Renal cortex interstitium (tissue), 11 donors: ENCODE measurements at regions not wholly inside any gene's neighbourhood (a gene's known extent, or its start where the extent isn't known, plus 50 kb on each side); places are given as distances from the start of the nearest gene placed in this dataset.
"Not testable (repeated sequence)": the region's sequence is repeated elsewhere in the genome, so short reads cannot be mapped to it uniquely, and the experiment has no call there.

ENCODE experiments used
- DNase-seq, 11 donors: peaks; one replicate each; pipeline ENCODE4 v3.0.0-alpha.2; 2013; ENCODE audit warnings: low read depth in 9 of 11, low spot score in 4 of 11; ENCODE audit errors: extremely low read depth in 1 of 11

DNA sequence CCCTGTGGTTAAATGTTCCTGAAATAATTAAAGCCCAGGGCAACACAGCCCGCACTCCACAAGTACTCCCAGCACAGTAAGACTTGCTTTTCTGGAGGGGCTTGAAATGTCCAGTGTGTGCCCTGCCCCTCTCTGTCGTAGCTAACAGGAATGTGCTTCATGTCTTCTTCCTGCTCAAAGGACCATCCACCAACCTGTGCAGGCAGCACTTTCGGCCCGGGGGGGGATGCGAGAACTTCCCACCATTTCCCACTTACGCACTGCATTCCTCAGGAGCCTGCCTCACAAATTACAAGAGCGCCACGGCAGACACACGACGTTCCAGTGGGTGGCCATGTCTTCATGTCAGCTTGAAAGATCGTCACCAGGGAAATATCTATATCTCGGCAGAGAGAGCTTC lies 70.3 kb upstream of the CLEC6A start:
- not testable (repeated sequence) for DNase-seq

DNA sequence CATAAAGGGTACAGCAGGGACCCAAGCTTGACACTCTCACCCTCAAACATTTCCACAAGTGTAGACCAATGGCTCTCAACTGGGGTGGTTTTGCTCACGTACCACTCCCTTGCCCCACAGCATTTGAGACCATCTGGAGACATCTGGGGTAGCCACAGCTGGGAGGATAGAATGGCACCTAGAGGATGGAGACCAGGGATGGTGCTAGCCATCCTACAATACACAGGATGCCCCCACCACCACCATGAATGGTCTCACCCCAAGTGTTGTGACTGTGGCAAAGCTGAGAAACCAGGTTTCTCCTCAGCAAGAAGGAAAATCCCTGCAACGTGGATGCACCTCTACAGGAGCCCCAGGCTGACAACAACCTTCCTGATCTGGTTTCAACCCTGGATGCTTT lies 69.1 kb upstream of the CLEC6A start:
- DNase-seq, result not testable (repeated sequence)

DNA sequence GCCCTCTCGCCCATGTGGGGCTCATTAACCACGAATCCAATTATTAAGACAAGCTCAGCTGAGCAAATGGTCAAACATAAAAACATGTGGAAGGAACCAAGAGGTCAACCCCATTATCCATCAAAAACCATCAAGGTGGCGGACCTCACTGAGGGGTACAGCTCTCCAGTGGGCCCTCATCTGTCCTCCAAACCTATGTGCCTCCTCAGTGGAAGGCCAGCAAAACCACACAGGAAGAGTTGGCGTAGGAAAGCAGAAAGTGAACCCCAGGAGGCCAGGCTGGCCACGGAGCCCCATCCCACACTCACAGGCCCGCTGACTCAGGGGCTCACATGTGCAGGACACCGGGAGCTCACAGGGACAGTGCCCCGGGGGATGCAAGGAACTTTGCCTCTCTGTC lies 66.5 kb upstream of the CLEC6A start:
- DNase-seq, result not testable (repeated sequence)

DNA sequence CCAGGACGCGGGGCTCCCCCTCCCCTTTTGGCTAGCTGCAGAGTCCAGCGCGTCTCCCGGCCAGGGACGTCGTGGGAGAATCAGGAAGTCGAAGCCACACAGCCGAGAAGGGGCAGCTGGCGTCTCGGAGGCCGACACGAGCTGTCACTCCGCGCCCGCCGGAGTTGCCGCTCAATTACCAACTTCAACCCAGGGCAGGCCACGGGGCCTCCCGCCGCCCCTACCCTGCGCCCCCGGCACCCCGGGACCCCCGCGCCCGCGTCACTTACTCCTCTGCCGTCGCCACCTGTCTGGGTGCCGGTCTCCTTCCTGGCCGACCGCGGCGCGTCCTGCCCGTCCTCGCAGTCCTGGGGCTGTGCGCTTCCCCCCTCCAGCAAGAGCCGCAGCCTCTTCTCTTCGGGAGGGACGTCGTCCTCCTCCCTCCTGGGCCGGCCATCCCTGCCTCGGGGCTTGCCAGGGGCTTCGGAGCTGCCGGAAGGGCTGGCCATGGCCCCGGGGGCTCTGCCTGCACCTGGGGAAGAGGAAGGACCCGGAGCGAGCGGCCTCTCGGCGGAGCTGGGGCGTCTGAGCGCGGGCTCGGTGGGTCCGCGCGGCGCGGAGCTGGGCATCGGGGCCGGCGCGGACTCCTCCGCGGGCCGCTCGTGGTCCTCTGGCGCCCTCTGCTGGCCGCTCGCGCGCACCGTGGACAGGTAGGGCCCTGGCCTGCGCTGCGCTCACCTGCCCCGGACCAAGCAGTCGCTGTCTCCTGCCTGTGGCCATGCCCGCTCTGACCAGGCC lies 65.6 kb upstream of the CLEC6A start:
- peak in 5 of 11 donors; percentile 24 to 61 (median 42) for DNase-seq

DNA sequence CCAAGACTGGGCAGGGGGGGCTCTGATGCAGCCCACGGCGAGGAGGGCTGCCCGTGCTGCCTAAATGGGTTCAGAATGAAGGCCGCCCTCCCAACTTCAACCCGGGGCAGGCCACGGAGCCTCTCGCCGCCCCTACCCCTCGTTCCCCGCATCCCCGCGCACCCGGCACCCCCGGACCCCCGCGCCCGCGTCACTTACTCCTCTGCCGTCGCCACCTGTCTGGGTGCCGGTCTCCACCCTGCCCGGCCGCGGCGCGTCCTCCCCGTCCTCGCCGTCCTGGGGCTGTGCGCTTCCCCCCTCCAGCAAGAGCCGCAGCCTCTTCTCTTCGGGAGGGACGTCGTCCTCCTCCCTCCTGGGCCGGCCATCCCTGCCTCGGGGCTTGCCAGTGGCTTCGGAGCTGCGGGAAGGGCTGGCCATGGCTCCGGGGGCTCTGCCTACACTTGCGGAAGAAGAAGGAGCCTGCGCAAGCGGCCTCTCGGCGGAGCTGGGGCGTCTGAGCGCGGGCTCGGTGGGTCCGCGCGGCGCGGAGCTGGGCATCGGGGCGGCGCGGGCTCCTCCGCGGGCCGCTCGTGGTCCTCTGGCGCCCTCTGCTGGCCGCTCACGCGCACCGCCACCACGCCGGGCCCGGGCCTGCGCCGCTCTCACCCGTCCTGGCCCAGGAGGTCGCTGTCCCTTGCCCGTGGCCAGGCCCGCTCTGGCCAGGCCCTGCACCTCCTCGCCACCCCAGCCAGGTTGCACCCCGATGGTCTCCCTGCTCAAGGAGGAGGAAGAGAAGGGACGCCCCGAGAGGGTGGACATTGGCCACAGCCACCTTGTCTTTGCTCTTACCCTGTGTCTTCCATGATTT lies 59.3 kb upstream of the CLEC6A start:
- peak in 6 of 11 donors; percentile 13 to 43 (median 32) for DNase-seq

DNA sequence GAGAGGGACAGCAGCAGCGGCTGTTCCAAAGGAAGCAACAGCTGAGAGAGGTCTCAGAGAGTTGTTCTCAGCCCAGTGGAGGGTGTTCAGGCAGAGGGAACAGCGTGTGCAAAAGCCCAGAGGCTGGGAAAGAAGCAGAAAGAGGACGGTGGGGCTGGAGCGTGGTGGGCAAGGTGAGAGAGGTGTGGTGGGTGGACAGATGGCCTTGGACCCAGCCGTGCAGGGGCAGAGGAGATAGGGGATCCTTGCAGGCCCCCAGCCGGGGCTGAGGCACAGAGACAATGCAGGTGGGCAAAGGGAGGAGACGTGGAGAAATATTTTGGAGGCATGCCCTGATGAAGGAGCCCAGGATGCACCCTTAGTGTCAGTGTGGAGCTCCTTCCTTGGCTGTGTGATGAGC lies 58.4 kb upstream of the CLEC6A start:
- not testable (repeated sequence) for DNase-seq

DNA sequence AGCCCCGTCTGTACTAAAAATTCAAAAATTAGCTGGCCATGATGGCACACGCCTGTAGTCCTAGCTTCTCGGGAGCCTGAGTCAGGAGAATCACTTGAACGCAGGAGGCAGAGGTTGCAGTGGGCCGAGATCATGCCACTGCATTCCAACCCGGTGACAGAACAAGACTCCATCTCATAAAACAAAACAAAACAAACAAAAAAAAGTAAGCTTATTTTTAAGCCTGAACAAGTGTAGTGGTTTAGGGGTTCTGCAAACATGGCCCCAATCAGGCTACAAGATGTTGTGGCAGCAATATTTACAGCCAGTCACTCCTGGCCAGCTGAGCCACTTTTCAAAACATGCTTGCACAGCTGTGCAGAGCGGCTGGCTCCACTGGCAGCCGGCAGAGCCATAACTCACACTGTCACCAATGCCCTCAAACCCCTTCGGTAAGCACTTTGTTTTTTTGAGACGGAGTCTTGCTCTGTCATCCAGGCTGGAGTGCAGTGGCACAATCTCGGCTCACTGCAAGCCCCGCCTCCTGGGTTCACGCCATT lies 56.2 kb upstream of the CLEC6A start:
- DNase-seq, result not testable (repeated sequence)

DNA sequence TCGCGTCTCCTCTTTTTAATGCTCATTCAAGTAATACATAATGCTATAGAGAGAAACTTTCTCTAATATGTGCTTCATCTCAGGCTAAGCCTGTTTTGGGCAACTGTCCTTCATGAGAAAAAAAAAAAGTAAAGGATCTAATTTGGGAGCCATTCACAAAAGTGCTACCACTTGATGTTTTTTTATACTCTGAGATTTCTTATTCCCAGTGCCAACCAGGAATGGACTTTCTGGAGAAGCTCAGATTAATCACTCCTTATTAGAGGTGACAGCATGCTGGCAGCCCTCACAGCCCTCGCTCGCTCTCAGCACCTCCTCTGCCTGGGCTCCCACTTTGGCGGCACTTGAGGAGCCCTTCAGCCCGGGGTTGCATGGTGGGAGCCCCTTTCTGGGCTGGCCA lies 51.9 kb upstream of the CLEC6A start:
- not testable (repeated sequence) for DNase-seq

DNA sequence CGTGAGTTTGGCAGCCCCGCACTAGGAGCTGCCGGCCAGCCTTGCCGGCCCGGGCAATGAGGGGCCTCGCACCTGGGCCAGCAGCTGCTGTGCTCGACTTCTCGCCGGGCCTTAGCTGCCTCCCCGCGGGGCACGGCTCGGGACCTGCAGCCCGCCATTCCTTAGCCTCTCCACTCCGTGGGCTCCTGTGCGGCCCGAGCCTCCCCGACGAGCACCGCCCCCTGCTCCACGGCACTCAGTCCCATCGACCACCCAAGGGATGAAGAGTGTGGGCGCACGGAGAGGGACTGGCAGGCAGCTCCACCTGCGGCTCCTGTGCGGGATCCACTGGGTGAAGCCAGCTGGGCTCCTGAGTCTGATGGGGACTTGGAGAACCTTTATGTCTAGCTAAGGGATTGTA lies 51.4 kb upstream of the CLEC6A start:
- not testable (repeated sequence) for DNase-seq
